GM18502 (cell line): ENCODE measurements at regions not wholly inside any gene's neighbourhood (a gene's known extent, or its start where the extent isn't known, plus 50 kb on each side); places are given as distances from the start of the nearest gene placed in this dataset.
"Not testable (repeated sequence)": the region's sequence is repeated elsewhere in the genome, so short reads cannot be mapped to it uniquely, and the experiment has no call there.

Experiments
- ATAC-seq: cut with Tn5 transposase; IDR thresholded peaks from one replicate; pipeline ENCODE4 v1.9.1; 2021; ENCODE audit warnings: mild to moderate bottlenecking; ENCODE audit not compliant: unreplicated experiment, poor library complexity

- no peak for ATAC-seq
These were observed 611.7 kb downstream of the NR2F1-AS1 start for GRCh38 chr5:92969191-92969780.

- ATAC-seq, result no peak
These were observed 617.2 kb downstream of the NR2F1-AS1 start for GRCh38 chr5:92963800-92964199.

GRCh38 chr5:92962752-92963151, 618.3 kb downstream of the NR2F1-AS1 start:
- no peak for ATAC-seq

GRCh38 chr5:92956886-92957285, 624.1 kb downstream of the NR2F1-AS1 start:
- no peak for ATAC-seq

GRCh38 chr5:92952243-92952642, 628.8 kb downstream of the NR2F1-AS1 start:
- ATAC-seq, result no peak

- ATAC-seq, result no peak
These were observed 629.3 kb downstream of the NR2F1-AS1 start for GRCh38 chr5:92951746-92952145.

- ATAC-seq, result no peak
These were observed 634.5 kb downstream of the NR2F1-AS1 start for GRCh38 chr5:92946546-92946945.

GRCh38 chr5:92945605-92946097, 635.4 kb downstream of the NR2F1-AS1 start:
- ATAC-seq, result no peak

GRCh38 chr5:92944903-92945604, 636.0 kb downstream of the NR2F1-AS1 start:
- no peak for ATAC-seq

GRCh38 chr5:92944337-92944736, 636.7 kb downstream of the NR2F1-AS1 start:
- ATAC-seq, result no peak

GRCh38 chr5:92942762-92943161, 638.3 kb downstream of the NR2F1-AS1 start:
- ATAC-seq, result no peak

- no peak for ATAC-seq
These were observed 639.2 kb downstream of the NR2F1-AS1 start for GRCh38 chr5:92941806-92942205.

- ATAC-seq, result no peak
These were observed 641.6 kb downstream of the NR2F1-AS1 start for GRCh38 chr5:92939428-92939827.

- not testable (repeated sequence) for ATAC-seq
These were observed 643.6 kb downstream of the NR2F1-AS1 start for GRCh38 chr5:92937396-92937795.

- no peak for ATAC-seq
These were observed 651.0 kb downstream of the NR2F1-AS1 start for GRCh38 chr5:92930057-92930456.

GRCh38 chr5:92927291-92927778, 653.7 kb downstream of the NR2F1-AS1 start:
- no peak for ATAC-seq

GRCh38 chr5:92923885-92924284, 657.1 kb downstream of the NR2F1-AS1 start:
- ATAC-seq, result no peak

GRCh38 chr5:92922231-92922967, 658.6 kb downstream of the NR2F1-AS1 start:
- no peak for ATAC-seq

GRCh38 chr5:92917044-92917443, 664.0 kb downstream of the NR2F1-AS1 start:
- no peak for ATAC-seq

- no peak for ATAC-seq
These were observed 665.0 kb downstream of the NR2F1-AS1 start for GRCh38 chr5:92916036-92916435.

- no peak for ATAC-seq
These were observed 668.7 kb downstream of the NR2F1-AS1 start for GRCh38 chr5:92912283-92912682.
